ENCODE measurements at regions not wholly inside any gene's neighbourhood (a gene's known extent, or its start where the extent isn't known, plus 50 kb on each side); places are given as distances from the start of the nearest gene placed in this dataset.

GRCh38 chr18:68439642-68440041 lies 275.3 kb downstream of the TMX3 start:
- Histone ChIP-seq H3K27me3 (no peaks in the 10 kb centered on the region), H3K9me3 (no peaks in the 10 kb centered on the region), H3K36me3 (no peaks in the 10 kb centered on the region), H3K4me1 (no peaks in the 10 kb centered on the region), H3K27ac (no peak overlapping the region), H3K4me3 (no peak overlapping the region)
- no peak for DNase-seq
- TF ChIP-seq CTCF (IDR thresholded peaks at IDR 0.05) (no peak), POLR2A (IDR thresholded peaks at IDR 0.05) (no peak)

- H3K27me3 ChIP-seq = no peaks in the 10 kb centered on the region
- H3K4me3 ChIP-seq = no peak overlapping the region
- no peak for DNase-seq
- no peaks in the 10 kb centered on the region for H3K4me1 ChIP-seq
- TF ChIP-seq POLR2A (IDR thresholded peaks at IDR 0.05) (no peak), CTCF (IDR thresholded peaks at IDR 0.05) (no peak)
- no peak overlapping the region for H3K27ac ChIP-seq
- H3K9me3 ChIP-seq = no peaks in the 10 kb centered on the region
- no peaks in the 10 kb centered on the region for H3K36me3 ChIP-seq
Observed at GRCh38 chr18:68438983-68439382, 275.9 kb downstream of the TMX3 start.

- no peaks in the 10 kb centered on the region for H3K4me1 ChIP-seq
- H3K36me3 ChIP-seq = no peaks in the 10 kb centered on the region
- TF ChIP-seq POLR2A (IDR thresholded peaks at IDR 0.05) = no peak
- no peak for TF ChIP-seq CTCF (IDR thresholded peaks at IDR 0.05)
- H3K27ac ChIP-seq = no peak overlapping the region
- no peaks in the 10 kb centered on the region for H3K27me3 ChIP-seq
- no peaks in the 10 kb centered on the region for H3K9me3 ChIP-seq
- H3K4me3 ChIP-seq = no peak overlapping the region
- DNase-seq = no peak
Observed at GRCh38 chr18:68438536-68438935, 276.4 kb downstream of the TMX3 start.

GRCh38 chr18:68436485-68436884 lies 278.4 kb downstream of the TMX3 start:
- Histone ChIP-seq H3K27me3 (no peaks in the 10 kb centered on the region), H3K36me3 (no peaks in the 10 kb centered on the region), H3K27ac (no peak overlapping the region), H3K4me3 (no peak overlapping the region), H3K9me3 (no peaks in the 10 kb centered on the region), H3K4me1 (no peaks in the 10 kb centered on the region)
- no peak for DNase-seq
- TF ChIP-seq POLR2A (IDR thresholded peaks at IDR 0.05) = no peak
- TF ChIP-seq CTCF (IDR thresholded peaks at IDR 0.05) = no peak

- no peaks in the 10 kb centered on the region for H3K9me3 ChIP-seq
- no peak overlapping the region for H3K4me3 ChIP-seq
- H3K36me3 ChIP-seq = no peaks in the 10 kb centered on the region
- H3K4me1 ChIP-seq = no peaks in the 10 kb centered on the region
- DNase-seq = no peak
- no peak overlapping the region for H3K27ac ChIP-seq
- H3K27me3 ChIP-seq = no peaks in the 10 kb centered on the region
- TF ChIP-seq CTCF (IDR thresholded peaks at IDR 0.05) (no peak), POLR2A (IDR thresholded peaks at IDR 0.05) (no peak)
Observed at GRCh38 chr18:68435581-68435980, 279.3 kb downstream of the TMX3 start.

GRCh38 chr18:68431922-68432198 lies 283.0 kb downstream of the TMX3 start:
- H3K4me1 ChIP-seq = no peaks in the 10 kb centered on the region
- H3K9me3 ChIP-seq = no peaks in the 10 kb centered on the region
- H3K36me3 ChIP-seq = no peaks in the 10 kb centered on the region
- H3K27me3 ChIP-seq = no peaks in the 10 kb centered on the region
- DNase-seq = no peak
- no peak overlapping the region for H3K4me3 ChIP-seq
- H3K27ac ChIP-seq = no peak overlapping the region
- no peak for TF ChIP-seq POLR2A (IDR thresholded peaks at IDR 0.05)
- TF ChIP-seq CTCF (IDR thresholded peaks at IDR 0.05) = no peak

Measured in Peyer's patch (tissue), 4 donors.